ENCODE measurements at regions not wholly inside any gene's neighbourhood (a gene's known extent, or its start where the extent isn't known, plus 50 kb on each side); places are given as distances from the start of the nearest gene placed in this dataset.

- DNase-seq (ENCODE audit: low read depth in 2 of 2), result no peak
These were observed 471.9 kb downstream of the PDGFC start for GRCh38 chr4:156499684-156500083.

DNA sequence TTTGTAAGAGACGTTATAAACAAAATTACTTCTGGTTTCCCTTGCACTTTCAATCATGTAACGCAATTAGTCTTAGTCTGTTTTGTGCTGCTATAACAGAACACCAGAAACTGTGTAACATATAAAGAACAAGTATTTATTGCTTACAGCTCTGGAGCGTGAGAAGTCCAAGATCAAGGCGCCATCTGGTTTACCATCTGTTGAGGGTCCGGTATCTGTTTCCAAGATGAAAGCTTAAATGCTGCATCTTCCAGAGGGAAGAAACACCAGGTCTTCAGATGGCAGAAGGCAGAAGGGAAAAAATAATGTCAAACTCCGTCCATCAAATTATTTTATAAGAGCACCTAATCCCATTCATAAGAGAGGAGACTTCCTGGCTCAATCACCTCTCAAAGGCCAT is 474.1 kb downstream of the PDGFC start:
- no peak for DNase-seq (ENCODE audit: low read depth in 2 of 2)

DNA sequence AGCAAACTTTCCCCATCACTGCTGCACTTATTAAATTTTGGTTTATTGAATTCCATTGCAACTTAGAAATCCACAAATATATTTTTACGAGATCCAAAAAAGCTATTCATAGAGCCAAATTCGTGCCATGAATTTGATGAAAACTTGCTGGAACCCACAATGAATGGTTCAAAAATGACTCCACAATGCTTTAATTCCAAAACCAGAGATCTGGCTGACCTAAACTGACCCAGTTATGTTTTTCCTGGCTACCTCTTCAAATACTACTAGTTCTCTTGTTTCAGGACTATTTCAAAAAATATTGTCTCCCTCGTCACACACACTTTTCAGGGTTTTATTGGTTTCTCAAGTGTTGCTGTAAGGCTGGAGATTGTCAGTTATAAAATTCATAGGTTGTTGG is 474.8 kb downstream of the PDGFC start:
- no peak for DNase-seq (ENCODE audit: low read depth in 2 of 2)

DNA sequence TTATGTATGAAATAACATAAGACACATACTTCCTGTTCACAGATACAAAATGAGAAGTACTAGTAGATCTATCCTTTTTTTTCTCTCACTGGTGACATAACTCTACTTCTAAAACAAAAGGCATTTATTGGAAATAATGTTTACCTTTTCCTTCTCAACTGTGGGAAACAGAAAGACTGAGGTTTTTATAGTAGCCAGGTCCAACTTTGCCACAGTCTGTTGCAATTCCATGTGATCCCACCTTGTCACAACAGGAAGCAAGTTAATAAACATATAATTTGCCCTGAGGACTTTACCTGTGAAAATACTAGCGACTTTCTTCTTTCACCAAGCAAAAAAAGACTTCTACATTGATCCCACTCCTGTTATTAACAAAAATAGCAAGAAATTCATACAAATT is 475.8 kb downstream of the PDGFC start:
- no peak for DNase-seq (ENCODE audit: low read depth in 2 of 2)

DNA sequence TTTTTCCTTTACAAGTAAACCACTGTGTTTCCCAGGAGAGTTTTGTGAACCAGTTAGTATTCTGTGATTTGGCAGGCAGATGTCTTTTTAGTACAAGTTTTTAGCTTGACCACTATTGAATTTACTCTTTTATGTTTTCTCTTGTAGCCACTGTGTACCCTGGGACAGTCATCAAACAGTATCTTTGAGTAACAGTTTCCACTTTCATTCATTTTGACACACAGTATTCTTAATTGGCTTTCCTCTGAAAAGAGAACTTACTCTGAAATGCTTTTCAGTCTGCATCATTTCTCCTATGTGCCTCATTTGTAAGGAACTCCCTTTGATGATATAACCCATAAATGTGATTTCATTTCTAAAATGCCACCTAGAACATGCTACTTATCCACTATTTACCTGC is 476.5 kb downstream of the PDGFC start:
- DNase-seq (ENCODE audit: low read depth in 2 of 2), result no peak

GRCh38 chr4:156493858-156494257 is 477.7 kb downstream of the PDGFC start:
- DNase-seq (ENCODE audit: low read depth in 2 of 2), result no peak

DNA sequence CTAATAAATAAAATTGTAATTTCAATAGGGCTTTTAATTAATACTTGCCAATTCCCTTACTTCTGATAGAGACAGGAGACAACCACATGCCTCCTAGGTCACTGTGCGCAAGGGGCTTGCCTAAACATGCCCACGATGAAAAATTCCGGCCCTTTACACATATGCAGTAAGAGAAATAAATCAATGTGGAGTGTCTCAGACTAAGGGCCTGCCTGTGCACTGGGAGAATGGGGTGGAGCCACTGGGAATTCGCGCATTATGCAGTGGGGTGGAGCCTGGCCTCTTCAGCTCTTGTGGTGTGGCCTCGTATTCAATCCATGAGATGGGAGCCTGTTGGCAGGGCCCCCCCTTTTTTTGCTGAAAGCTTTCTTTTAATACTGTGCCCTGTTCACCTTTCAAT is 484.5 kb downstream of the PDGFC start:
- DNase-seq (ENCODE audit: low read depth in 2 of 2), result no peak

- no peak for DNase-seq (ENCODE audit: low read depth in 2 of 2)
These were observed 489.8 kb downstream of the PDGFC start for GRCh38 chr4:156481845-156482244.

GRCh38 chr4:156477636-156478035 is 494.0 kb downstream of the PDGFC start:
- DNase-seq (ENCODE audit: low read depth in 2 of 2), result no peak

DNA sequence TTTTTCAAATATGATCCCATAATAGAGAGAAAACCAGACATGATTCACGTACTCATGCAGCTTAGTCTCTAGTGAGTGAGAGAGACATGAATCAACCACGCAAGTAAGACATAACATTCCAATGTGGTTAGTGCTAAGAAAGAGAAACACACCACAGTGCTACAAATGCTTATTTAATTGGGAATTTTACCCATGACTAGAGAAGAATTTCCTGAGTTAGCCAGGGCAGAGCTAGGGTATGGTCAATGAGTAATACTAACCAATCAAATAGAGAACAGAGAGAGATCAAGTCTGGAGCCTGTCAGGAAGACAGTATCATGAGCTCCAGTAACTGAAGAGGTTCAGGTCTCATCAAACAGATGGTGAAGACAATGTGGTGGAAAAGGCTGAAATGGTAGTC is 495.2 kb downstream of the PDGFC start:
- DNase-seq (ENCODE audit: low read depth in 2 of 2), result peak in 1 of 2 donors; percentile 91

GRCh38 chr4:156475322-156475721 is 496.3 kb downstream of the PDGFC start:
- DNase-seq (ENCODE audit: low read depth in 2 of 2), result peak; percentile 73 to 74

GRCh38 chr4:156473151-156473550 is 498.4 kb downstream of the PDGFC start:
- DNase-seq (ENCODE audit: low read depth in 2 of 2), result no peak

GRCh38 chr4:156472624-156473023 is 499.0 kb downstream of the PDGFC start:
- no peak for DNase-seq (ENCODE audit: low read depth in 2 of 2)

GRCh38 chr4:156459584-156459983 is 505.9 kb upstream of the CTSO start:
- DNase-seq (ENCODE audit: low read depth in 2 of 2), result no peak

DNA sequence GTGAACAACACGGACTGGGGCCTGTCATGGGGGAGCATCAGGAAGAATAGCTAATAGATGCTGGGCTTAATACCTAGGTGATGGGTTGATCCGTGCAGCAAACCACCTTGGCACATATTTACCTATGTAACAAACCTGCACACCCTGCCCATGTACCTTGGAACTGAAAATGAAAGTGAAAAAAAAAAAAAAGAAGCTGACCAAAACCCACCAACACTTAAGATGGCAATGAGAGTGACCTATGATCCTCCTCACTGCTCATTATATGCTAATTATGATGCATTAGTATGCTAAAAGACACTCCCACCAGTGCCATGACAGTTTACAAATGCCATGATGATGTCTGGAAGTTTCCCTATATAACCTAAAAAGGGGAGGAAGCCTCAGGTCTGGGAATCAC is 503.2 kb upstream of the CTSO start:
- no peak for DNase-seq (ENCODE audit: low read depth in 2 of 2)

DNA sequence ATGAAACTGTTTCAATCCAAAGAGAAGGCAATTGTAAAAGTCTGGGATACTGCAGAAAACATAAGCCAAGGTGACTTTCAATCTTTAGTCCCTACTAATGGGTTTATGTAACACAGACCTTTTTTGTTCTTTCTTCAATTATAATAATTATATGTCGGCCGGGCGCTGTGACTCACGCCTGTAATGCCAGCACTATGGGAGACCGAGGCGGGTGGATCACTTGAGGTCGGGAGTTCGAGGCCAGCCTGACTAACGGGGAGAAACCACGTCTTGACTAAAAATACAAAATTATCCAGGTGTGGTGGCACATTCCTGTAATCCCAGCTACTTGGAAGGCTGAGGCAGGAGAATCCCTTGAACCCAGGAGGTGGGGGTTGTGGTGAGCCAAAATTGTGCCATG is 489.8 kb upstream of the CTSO start:
- DNase-seq (ENCODE audit: low read depth in 2 of 2), result no peak

DNA sequence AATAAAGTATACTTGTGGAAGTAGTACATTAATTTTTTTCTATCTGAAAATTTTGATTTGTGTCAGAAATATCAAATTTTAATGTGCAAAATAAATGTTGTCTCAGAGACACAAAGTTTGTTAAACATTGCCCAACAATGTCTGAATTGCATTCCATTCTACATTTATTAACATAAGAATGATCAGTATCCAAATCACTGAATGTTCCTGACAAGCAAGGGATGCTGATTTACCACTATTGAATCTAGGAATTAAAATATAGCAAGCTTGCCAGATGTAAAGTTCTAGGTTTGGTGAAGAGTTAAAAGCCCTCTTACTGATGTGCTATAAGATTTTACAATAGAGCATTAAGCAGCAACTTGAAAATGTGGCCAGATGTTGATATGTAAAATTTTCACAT is 489.2 kb upstream of the CTSO start:
- no peak for DNase-seq (ENCODE audit: low read depth in 2 of 2)

- DNase-seq (ENCODE audit: low read depth in 2 of 2), result no peak
These were observed 486.0 kb upstream of the CTSO start for GRCh38 chr4:156439576-156440200.

- DNase-seq (ENCODE audit: low read depth in 2 of 2), result no peak
These were observed 484.0 kb upstream of the CTSO start for GRCh38 chr4:156437666-156438065.

DNA sequence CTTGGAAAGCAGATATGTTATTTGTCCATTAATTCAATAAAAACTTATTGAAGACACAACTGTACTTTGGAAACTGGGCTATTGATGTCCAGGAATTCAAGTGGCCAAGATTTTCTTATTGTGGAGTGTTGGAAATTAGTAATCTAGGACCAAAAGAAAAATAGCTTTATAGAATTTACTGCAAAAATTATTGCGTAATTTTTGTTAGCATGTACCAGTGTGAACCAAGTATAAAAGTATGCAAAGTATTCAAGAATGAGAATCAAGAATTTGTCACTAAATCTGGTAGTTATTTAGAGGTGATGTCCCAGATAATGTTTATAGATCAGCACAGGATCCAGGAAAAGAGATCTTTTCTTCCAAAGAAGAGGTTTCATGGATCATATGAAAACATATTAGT is 468.9 kb upstream of the CTSO start:
- no peak for DNase-seq (ENCODE audit: low read depth in 2 of 2)

- no peak for DNase-seq (ENCODE audit: low read depth in 2 of 2)
These were observed 467.0 kb upstream of the CTSO start for GRCh38 chr4:156420623-156421022.

DNA sequence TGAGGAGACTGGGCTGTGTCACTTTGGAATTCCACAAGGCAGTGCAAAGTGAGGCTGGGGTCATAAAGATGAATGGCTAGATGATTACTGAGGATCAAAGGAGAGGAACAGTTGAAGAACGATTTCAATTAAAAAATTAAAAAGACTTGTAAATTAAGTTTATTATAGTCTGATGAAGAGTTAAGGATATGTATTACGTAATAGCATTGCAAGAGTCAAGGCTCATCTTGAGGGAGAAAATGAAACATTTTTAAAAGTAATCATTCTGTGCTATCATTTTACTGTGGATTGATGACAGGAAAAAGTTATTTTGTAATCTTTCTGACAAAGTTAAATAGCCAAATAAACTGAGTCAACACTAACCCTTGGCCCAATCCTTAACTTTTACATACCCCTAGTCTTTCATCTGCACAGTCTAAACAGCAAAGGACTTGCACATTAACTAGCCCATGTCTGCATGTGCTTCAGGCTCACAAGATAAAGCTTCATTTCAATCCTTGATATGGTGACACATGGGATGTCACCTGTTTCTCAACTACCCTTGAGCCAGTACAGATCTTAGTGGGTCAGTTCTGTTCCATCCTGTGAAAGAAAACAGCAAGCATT is 465.5 kb upstream of the CTSO start:
- DNase-seq (ENCODE audit: low read depth in 2 of 2), result no peak

- no peak for DNase-seq (ENCODE audit: low read depth in 2 of 2)
These were observed 460.7 kb upstream of the CTSO start for GRCh38 chr4:156414406-156414805.

Data from lung microvascular endothelial cell (primary cell).